GM12878 (cell line): ENCODE measurements at regions not wholly inside any gene's neighbourhood (a gene's known extent, or its start where the extent isn't known, plus 50 kb on each side); places are given as distances from the start of the nearest gene placed in this dataset.

Experiments
- ATAC-seq: fragments of 200-7000 bp; cut with Tn5 transposase; 3 replicates; pipeline ENCODE4 v1.9.1; 2020; ENCODE audit warnings: mild to moderate bottlenecking, moderate library complexity
- BruUV-seq: library from RNA; stranded (reverse); fragments of 400-500 nt; replicated peaks from 2 replicates; lab custom pipeline; 2021; lab: Mats Ljungman, UMichigan
- CTCF ChIA-PET: fragments of 300-600 bp; sonication (Branson Sonifier 250); formaldehyde crosslinking; extraction: SDS; loops from one replicate; lab custom pipeline; 2021; ENCODE audit warnings: inconsistent platforms; lab: Yijun Ruan, JAX
- POLR2A ChIA-PET: fragments of 350-600 bp; formaldehyde crosslinking; extraction: SDS; loops from one replicate; lab custom pipeline; 2021; ENCODE audit warnings: inconsistent platforms; lab: Charles Lee
- RAD21 ChIA-PET: fragments of 300-600 bp; sonication (Branson Sonifier 250); formaldehyde crosslinking; loops from one replicate; lab custom pipeline; 2023; ENCODE audit warnings: antibody characterized with exemption; ENCODE audit not compliant: unreplicated experiment; lab: Charles Lee
- SMC1A ChIA-PET: fragments of 300-600 bp; sonication (Branson Sonifier 250); formaldehyde crosslinking; loops from one replicate; lab custom pipeline; 2023; ENCODE audit not compliant: unreplicated experiment, uncharacterized antibody; lab: Charles Lee
- DNase-seq: peaks from one replicate; pipeline ENCODE4 v3.0.0-alpha.2; 2011; ENCODE audit warnings: low read depth, low spot score
- FAIRE-seq: peaks from 3 replicates; lab custom pipeline; 2011; peaks lifted over from hg19 to GRCh38; lab: Jason Lieb, UNC
- H2AFZ ChIP-seq: 2 replicates; pipeline ENCODE4 v1.6.0; 2011; ENCODE audit warnings: low read depth, low read length, control low read depth; ENCODE audit not compliant: control insufficient read depth
- H3K27ac ChIP-seq: 2 replicates; pipeline ENCODE4 v1.5.1; 2011; ENCODE audit warnings: control low read depth; ENCODE audit not compliant: control insufficient read depth, insufficient read depth
- H3K27me3 ChIP-seq, 2 experiments: replicated peaks in 1 of 2; 2 replicates each; pipeline versions ENCODE4 v1.6.0 to v1.6.1; 2011; ENCODE audit warnings: low read length in 1 of 2; ENCODE audit not compliant: control insufficient read depth in 2 of 2, insufficient read depth in 2 of 2
- H3K36me3 ChIP-seq, 2 experiments: 2 replicates each; pipeline ENCODE4 v1.5.1; 2011; ENCODE audit warnings: low read length in 1 of 2; ENCODE audit not compliant: control insufficient read depth in 2 of 2, insufficient read depth in 2 of 2
- H3K4me1 ChIP-seq: 2 replicates; pipeline ENCODE4 v1.6.1; 2011; ENCODE audit warnings: mild to moderate bottlenecking, low read length, moderate library complexity, mixed read lengths; ENCODE audit not compliant: control insufficient read depth, insufficient read depth
- H3K4me2 ChIP-seq: 2 replicates; pipeline ENCODE4 v1.6.0; 2011; ENCODE audit warnings: control low read depth; ENCODE audit not compliant: control insufficient read depth, insufficient read depth
- H3K4me3 ChIP-seq: fragments of 200-600 bp; sonication (generic); 2 replicates; pipeline ENCODE4 v1.5.1; 2016
- H3K79me2 ChIP-seq: 2 replicates; pipeline ENCODE4 v1.6.0; 2011; ENCODE audit warnings: low read length; ENCODE audit not compliant: control insufficient read depth, insufficient read depth
- H3K9ac ChIP-seq: 2 replicates; pipeline ENCODE4 v1.8.0; 2011; ENCODE audit warnings: low read length, control low read depth, mixed read lengths; ENCODE audit not compliant: control insufficient read depth, insufficient read depth
- H3K9me3 ChIP-seq: replicated peaks from 3 replicates; pipeline ENCODE4 v1.5.1; 2011; ENCODE audit warnings: mild to moderate bottlenecking, low read length; ENCODE audit not compliant: control insufficient read depth, insufficient read depth
- H4K20me1 ChIP-seq: 2 replicates; pipeline ENCODE4 v1.6.0; 2011; ENCODE audit not compliant: control insufficient read depth, insufficient read depth
- ATF3 ChIP-seq: IDR thresholded peaks from 2 replicates; pipeline ENCODE4 v1.6.1; 2011; ENCODE audit warnings: low read depth, mild to moderate bottlenecking, low read length, moderate library complexity, borderline replicate concordance; ENCODE audit errors: extremely low read depth
- BCL11A ChIP-seq: IDR thresholded peaks from 2 replicates; pipeline ENCODE4 v1.6.1; 2011; ENCODE audit warnings: low read depth, low read length
- BHLHE40 ChIP-seq, 2 experiments: fragments of 450-650 bp in 1 of 2; IDR thresholded peaks; 2 replicates each; pipeline ENCODE4 v1.6.1; 2011 to 2017; ENCODE audit warnings: low read depth in 2 of 2, borderline replicate concordance in 1 of 2, improper control_type of control experiment in 1 of 2, low read length in 1 of 2, mild to moderate bottlenecking in 1 of 2
- EZH2 ChIP-seq: IDR thresholded peaks from 2 replicates; pipeline ENCODE4 v1.6.1; 2012; ENCODE audit warnings: low read depth, mild to moderate bottlenecking, control low read depth, inconsistent platforms, low read length, borderline replicate concordance; ENCODE audit not compliant: control insufficient read depth
- FOXM1 ChIP-seq: IDR thresholded peaks from 2 replicates; pipeline ENCODE4 v1.6.1; 2012; ENCODE audit warnings: low read depth, mild to moderate bottlenecking, inconsistent platforms, low read length, moderate library complexity
- HCFC1 ChIP-seq: fragments of 150-350 bp; IDR thresholded peaks from 2 replicates; pipeline ENCODE4 v1.6.1; 2014; ENCODE audit warnings: low read length
- HDAC2 ChIP-seq: fragments of 200-600 bp; sonication (generic); IDR thresholded peaks from 2 replicates; pipeline ENCODE4 v1.6.1; 2017
- JUNB ChIP-seq: IDR thresholded peaks from 2 replicates; pipeline ENCODE4 v1.6.1; 2016; ENCODE audit warnings: antibody characterized with exemption, mild to moderate bottlenecking
- MEF2A ChIP-seq: IDR thresholded peaks from 2 replicates; pipeline ENCODE4 v1.6.1; 2011; ENCODE audit warnings: low read depth, mild to moderate bottlenecking, low read length, moderate library complexity; ENCODE audit not compliant: insufficient read depth
- NR2F1 ChIP-seq: fragments of 450-650 bp; conservative IDR thresholded peaks from 2 replicates; pipeline ENCODE4 v1.6.1; 2017; ENCODE audit warnings: mild to moderate bottlenecking
- RB1 ChIP-seq: fragments of 450-650 bp; formaldehyde crosslinking; IDR thresholded peaks from 2 replicates; pipeline ENCODE4 v1.6.1; 2017; ENCODE audit warnings: mild to moderate bottlenecking, borderline replicate concordance
- RELB ChIP-seq: fragments of 450-650 bp; IDR thresholded peaks from 2 replicates; pipeline ENCODE4 v1.6.1; 2017; ENCODE audit warnings: low read depth, mild to moderate bottlenecking, moderate library complexity
- RUNX3 ChIP-seq: IDR thresholded peaks from 2 replicates; pipeline ENCODE4 v1.6.1; 2012; ENCODE audit warnings: low read length, inconsistent platforms
- SPI1 ChIP-seq: IDR thresholded peaks from 2 replicates; pipeline ENCODE4 v1.6.1; 2011; ENCODE audit warnings: low read depth, mild to moderate bottlenecking, low read length, moderate library complexity, borderline replicate concordance; ENCODE audit not compliant: insufficient read depth
- STAT1 ChIP-seq: fragments of 450-650 bp; conservative IDR thresholded peaks from 2 replicates; pipeline ENCODE4 v1.6.1; 2014; ENCODE audit warnings: antibody characterized with exemption, mild to moderate bottlenecking
- TCF12 ChIP-seq: IDR thresholded peaks from 2 replicates; pipeline ENCODE4 v1.6.1; 2011; ENCODE audit warnings: low read depth, mild to moderate bottlenecking, low read length
- YBX1 ChIP-seq: fragments of 450-650 bp; IDR thresholded peaks from 2 replicates; pipeline ENCODE4 v1.6.1; 2016; ENCODE audit warnings: antibody characterized with exemption
- YY1 ChIP-seq: IDR thresholded peaks from 2 replicates; pipeline ENCODE4 v1.6.1; 2011; ENCODE audit warnings: low read depth, mild to moderate bottlenecking, low read length
- WGBS: methylation state at CpG from one replicate; pipeline ENCODE4 v1.1.6; 2016; ENCODE audit warnings: low lambda C conversion rate; ENCODE audit not compliant: insufficient replicate concordance, insufficient coverage; ENCODE audit errors: missing lambda C conversion rate; 5-methylcytosine and 5-hydroxymethylcytosine counted together
- in situ Hi-C: fragments of 300-500 bp; cut with MboI; formaldehyde crosslinking; loops from 9 replicates; pipeline ENCODE4 v1.14.3; 2018; ENCODE audit warnings: mixed read lengths
- intact Hi-C: fragments of 100-400 bp; cut with micrococcal nuclease; formaldehyde crosslinking; loops from one replicate; pipeline ENCODE4 v1.14.2; 2022; ENCODE audit not compliant: unreplicated experiment
- TF ChIP-seq, protein P1 (sequence below): fragments of 450-650 bp; IDR thresholded peaks from 2 replicates; pipeline ENCODE4 v1.6.1; 2016; ENCODE audit warnings: mild to moderate bottlenecking, moderate library complexity, borderline replicate concordance

DNA sequence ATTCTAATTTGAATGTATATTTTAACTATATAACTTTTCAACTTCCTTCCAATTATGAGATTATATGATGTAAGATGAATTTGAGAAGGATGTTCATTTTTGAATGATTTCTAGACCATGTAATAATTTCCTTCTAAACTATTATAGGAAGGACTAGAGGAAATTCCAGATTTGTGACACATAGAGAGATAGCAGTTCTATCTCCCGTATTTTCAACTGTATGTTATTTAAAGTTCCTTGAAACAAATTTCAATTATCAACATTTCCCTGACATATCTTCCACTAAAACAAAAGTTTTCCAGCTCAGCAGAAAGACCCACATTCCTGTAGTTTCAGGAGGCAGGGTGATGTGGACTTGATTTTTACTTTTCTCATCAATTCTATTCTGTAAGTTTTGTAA is 396.7 kb upstream of the C1orf87 start:
- no TSS peak for BruUV-seq
- no peak for FAIRE-seq

More for the DNA sequence above, 396.7 kb upstream of the C1orf87 start:
- ATAC-seq (no peak), DNase-seq (no peak)
- Histone ChIP-seq H3K79me2 (no peaks in the 10 kb centered on the region), H3K4me3 (no peak overlapping the region), H3K9ac (no peak overlapping the region), H3K36me3 (no peaks in the 10 kb centered on the region), H4K20me1 (no peaks in the 10 kb centered on the region), H3K9me3 (no peaks in the 10 kb centered on the region), H3K4me1 (no peaks in the 10 kb centered on the region), H3K27ac (no peak overlapping the region), H3K27me3 (no peaks in the 10 kb centered on the region), H2AFZ (no peak overlapping the region), H3K4me2 (no peak overlapping the region)
- intact Hi-C loops: no loop called here
- TF ChIP-seq MEF2A: no peak
- TF ChIP-seq YBX1: no peak
- TF ChIP-seq SPI1: no peak
- no peak for TF ChIP-seq RUNX3
- TF ChIP-seq JUNB: no peak
- TF ChIP-seq RB1: no peak
- no peak for TF ChIP-seq HCFC1
- no peak for TF ChIP-seq STAT1
- TF ChIP-seq NR2F1: no peak
- TF ChIP-seq, protein P1, sequence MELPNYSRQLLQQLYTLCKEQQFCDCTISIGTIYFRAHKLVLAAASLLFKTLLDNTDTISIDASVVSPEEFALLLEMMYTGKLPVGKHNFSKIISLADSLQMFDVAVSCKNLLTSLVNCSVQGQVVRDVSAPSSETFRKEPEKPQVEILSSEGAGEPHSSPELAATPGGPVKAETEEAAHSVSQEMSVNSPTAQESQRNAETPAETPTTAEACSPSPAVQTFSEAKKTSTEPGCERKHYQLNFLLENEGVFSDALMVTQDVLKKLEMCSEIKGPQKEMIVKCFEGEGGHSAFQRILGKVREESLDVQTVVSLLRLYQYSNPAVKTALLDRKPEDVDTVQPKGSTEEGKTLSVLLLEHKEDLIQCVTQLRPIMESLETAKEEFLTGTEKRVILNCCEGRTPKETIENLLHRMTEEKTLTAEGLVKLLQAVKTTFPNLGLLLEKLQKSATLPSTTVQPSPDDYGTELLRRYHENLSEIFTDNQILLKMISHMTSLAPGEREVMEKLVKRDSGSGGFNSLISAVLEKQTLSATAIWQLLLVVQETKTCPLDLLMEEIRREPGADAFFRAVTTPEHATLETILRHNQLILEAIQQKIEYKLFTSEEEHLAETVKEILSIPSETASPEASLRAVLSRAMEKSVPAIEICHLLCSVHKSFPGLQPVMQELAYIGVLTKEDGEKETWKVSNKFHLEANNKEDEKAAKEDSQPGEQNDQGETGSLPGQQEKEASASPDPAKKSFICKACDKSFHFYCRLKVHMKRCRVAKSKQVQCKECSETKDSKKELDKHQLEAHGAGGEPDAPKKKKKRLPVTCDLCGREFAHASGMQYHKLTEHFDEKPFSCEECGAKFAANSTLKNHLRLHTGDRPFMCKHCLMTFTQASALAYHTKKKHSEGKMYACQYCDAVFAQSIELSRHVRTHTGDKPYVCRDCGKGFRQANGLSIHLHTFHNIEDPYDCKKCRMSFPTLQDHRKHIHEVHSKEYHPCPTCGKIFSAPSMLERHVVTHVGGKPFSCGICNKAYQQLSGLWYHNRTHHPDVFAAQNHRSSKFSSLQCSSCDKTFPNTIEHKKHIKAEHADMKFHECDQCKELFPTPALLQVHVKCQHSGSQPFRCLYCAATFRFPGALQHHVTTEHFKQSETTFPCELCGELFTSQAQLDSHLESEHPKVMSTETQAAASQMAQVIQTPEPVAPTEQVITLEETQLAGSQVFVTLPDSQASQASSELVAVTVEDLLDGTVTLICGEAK: no peak
- no peak for TF ChIP-seq RELB
- TF ChIP-seq YY1: no peak
- no peak for TF ChIP-seq FOXM1
- TF ChIP-seq TCF12: no peak
- TF ChIP-seq ATF3: no peak
- no peak for TF ChIP-seq EZH2
- no peak for TF ChIP-seq HDAC2
- no peak for TF ChIP-seq BHLHE40 (IDR thresholded peaks at IDR 0.05; ENCODE audit: borderline replicate concordance in 1 of 2, low read depth in 2 of 2, low read length in 1 of 2)
- TF ChIP-seq BCL11A: no peak
- ChIA-PET RAD21 (no interaction called here), SMC1A (no interaction called here), CTCF (no interaction called here), POLR2A (no interaction called here)
- 41% methylated on average over 1 of the region's 1 CpG for WGBS
- in situ Hi-C loops: no loop called here
